NCI-H526 (cell line): ENCODE measurements at regions not wholly inside any gene's neighbourhood (a gene's known extent, or its start where the extent isn't known, plus 50 kb on each side); places are given as distances from the start of the nearest gene placed in this dataset.

Source experiments
- DNase-seq, 2 experiments: peaks; one replicate each; lab custom pipeline; 2025; lab: John Stamatoyannopoulos, UW

- DNase-seq = no peak
Measured at GRCh38 chr1:78426408-78426807, 64.4 kb upstream of the PTGFR start.

GRCh38 chr1:78427506-78427905 is 63.3 kb upstream of the PTGFR start:
- DNase-seq = no peak

GRCh38 chr1:78432016-78432415 is 58.8 kb upstream of the PTGFR start:
- no peak for DNase-seq

GRCh38 chr1:78434351-78434750 is 56.4 kb upstream of the PTGFR start:
- no peak for DNase-seq

- no peak for DNase-seq
Measured at GRCh38 chr1:78436961-78437360, 53.8 kb upstream of the PTGFR start.

- no peak for DNase-seq
Measured at GRCh38 chr1:78437396-78437795, 53.4 kb upstream of the PTGFR start.

- DNase-seq = no peak
Measured at GRCh38 chr1:78437941-78438340, 52.8 kb upstream of the PTGFR start.

GRCh38 chr1:78440381-78440793 is 50.4 kb upstream of the PTGFR start:
- no peak for DNase-seq
